Spleen (tissue), 7 donors: ENCODE measurements at regions not wholly inside any gene's neighbourhood (a gene's known extent, or its start where the extent isn't known, plus 50 kb on each side); places are given as distances from the start of the nearest gene placed in this dataset.

ENCODE experiments used
- CTCF ChIP-seq, 11 experiments: fragments of 200-600 bp in 7 of 11; fragments of 450-650 bp in 4 of 11; sonication (generic) in 4 of 11; IDR thresholded peaks in 8 of 11; conservative IDR thresholded peaks in 3 of 11; 1 replicate in 7 of 11; 2 replicates in 4 of 11; pipeline versions ENCODE4 v1.4.0 to v1.8.0; 2016 to 2021; ENCODE audit warnings: antibody characterized with exemption in 11 of 11, inconsistent platforms in 4 of 11, mild to moderate bottlenecking in 1 of 11
- POLR2A ChIP-seq, 3 donors: fragments of 450-650 bp; IDR thresholded peaks; one replicate each; pipeline ENCODE4 v1.5.1; 2017; ENCODE audit warnings: antibody characterized with exemption in 3 of 3, mild to moderate bottlenecking in 1 of 3
- POLR2AphosphoS5 ChIP-seq, 3 donors: sonication (generic); formaldehyde crosslinking; IDR thresholded peaks; one replicate each; pipeline ENCODE4 v1.5.1; 2017; ENCODE audit warnings: antibody characterized with exemption in 3 of 3
- donor health status: DM: no; HTN: no; CAD: no; lungs with moderate emphysema.
- donor health status: DM: no; HTN: no; CAD: no.
- donor health status: DM: no; HTN: no; CAD: no.

DNA sequence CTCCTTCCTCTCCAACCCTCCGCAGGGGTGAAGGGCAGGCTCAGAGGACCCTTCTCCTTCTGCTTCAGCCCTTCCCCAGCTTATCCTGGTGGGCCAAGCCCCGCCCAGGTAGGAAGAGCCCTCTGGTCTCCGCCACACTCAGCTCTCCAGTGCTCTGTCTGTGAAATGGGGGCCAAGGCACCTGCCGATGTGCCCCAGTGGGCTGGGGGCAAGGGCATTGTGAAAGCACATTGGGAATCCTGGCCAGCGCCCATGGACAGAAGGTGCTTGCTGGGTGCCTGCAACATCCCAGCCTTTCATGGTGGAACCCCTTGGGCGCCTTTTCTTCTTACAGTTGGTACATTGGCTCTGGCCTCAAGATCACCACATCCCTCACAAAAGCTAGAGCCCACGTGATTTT is 150.8 kb downstream of the INHBB start:
- TF ChIP-seq POLR2AphosphoS5 (IDR thresholded peaks at IDR 0.05) (no peak), CTCF (IDR thresholded peaks at IDR 0.05 in 8 of 11, conservative IDR thresholded peaks at IDR 0.05 in 3 of 11) (no peak), POLR2A (IDR thresholded peaks at IDR 0.05) (no peak)
